ENCODE measurements at regions not wholly inside any gene's neighbourhood (a gene's known extent, or its start where the extent isn't known, plus 50 kb on each side); places are given as distances from the start of the nearest gene placed in this dataset.

DNA sequence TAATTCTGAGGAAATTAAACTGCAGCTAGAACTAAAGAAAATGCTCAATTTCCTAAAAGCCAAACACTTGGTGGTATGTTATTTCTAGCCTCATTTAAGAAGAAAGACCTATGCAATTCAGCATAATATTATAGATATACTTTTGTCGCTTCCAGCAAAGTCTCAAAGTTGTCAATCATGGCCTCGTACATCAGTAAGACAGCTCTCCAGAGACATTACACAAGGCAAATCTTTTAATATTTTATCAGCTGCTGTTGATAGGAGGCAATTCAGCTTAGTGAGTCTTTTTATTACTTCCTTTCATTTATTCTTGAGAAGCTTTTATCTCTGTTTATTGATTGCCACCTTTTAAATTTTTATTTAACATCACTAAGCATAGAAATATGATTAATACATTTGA is 294.3 kb downstream of the FSIP2 start:
- Histone ChIP-seq H4K20me1 (ENCODE audit: insufficient read depth, low read length) (no peaks in the 10 kb centered on the region), H3K9ac (ENCODE audit: low read depth, low read length) (no peak overlapping the region), H3K4me3 (ENCODE audit: low read depth in 1 of 2, low read length in 2 of 2) (no peak overlapping the region), H3K4me1 (ENCODE audit: insufficient read depth, low read length) (no peaks in the 10 kb centered on the region), H3K9me3 (ENCODE audit: insufficient read depth, low read length, severe bottlenecking) (no peaks in the 10 kb centered on the region), H3K36me3 (ENCODE audit: insufficient read depth, low read length) (no peaks in the 10 kb centered on the region), H3K4me2 (ENCODE audit: insufficient read depth, low read length) (no peak overlapping the region), H2AFZ (ENCODE audit: low read depth, low read length) (no peak overlapping the region), H3K27me3 (ENCODE audit: insufficient read depth, low read length, poor library complexity) (no peaks in the 10 kb centered on the region), H3K79me2 (ENCODE audit: insufficient read depth, low read length) (no peaks in the 10 kb centered on the region), H3K27ac (ENCODE audit: low read length) (no peak overlapping the region)
- no peak for TF ChIP-seq EZH2 (IDR thresholded peaks at IDR 0.05; ENCODE audit: borderline replicate concordance, low read depth, low read length, severe bottlenecking)
- TF ChIP-seq, protein P1, sequence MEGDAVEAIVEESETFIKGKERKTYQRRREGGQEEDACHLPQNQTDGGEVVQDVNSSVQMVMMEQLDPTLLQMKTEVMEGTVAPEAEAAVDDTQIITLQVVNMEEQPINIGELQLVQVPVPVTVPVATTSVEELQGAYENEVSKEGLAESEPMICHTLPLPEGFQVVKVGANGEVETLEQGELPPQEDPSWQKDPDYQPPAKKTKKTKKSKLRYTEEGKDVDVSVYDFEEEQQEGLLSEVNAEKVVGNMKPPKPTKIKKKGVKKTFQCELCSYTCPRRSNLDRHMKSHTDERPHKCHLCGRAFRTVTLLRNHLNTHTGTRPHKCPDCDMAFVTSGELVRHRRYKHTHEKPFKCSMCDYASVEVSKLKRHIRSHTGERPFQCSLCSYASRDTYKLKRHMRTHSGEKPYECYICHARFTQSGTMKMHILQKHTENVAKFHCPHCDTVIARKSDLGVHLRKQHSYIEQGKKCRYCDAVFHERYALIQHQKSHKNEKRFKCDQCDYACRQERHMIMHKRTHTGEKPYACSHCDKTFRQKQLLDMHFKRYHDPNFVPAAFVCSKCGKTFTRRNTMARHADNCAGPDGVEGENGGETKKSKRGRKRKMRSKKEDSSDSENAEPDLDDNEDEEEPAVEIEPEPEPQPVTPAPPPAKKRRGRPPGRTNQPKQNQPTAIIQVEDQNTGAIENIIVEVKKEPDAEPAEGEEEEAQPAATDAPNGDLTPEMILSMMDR (IDR thresholded peaks at IDR 0.05; ENCODE audit: borderline replicate concordance, extremely low read depth, low read length, poor library complexity, severe bottlenecking), result no peak
- DNase-seq, result no peak
- no peak for ATAC-seq (ENCODE audit: insufficient read depth, low read depth)

DNA sequence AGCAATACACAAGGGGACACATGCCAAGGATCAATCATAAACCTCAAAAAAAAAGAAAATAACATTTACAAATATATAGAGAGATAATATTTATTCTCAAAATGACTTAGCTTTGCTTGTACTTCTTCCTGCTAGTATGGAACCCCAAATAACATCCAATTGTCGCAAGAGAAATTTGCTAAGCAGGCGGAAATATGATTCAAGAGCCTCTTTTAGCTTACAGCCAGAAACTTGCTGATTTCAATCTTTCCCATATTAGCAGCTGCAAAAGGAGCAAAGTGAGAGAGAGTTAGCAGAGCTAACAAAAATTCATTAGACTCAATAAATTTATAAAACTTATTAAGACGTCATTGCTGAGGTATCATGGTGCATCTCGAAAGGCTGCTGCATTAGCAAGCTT is 294.9 kb downstream of the FSIP2 start:
- H3K9ac ChIP-seq (ENCODE audit: low read depth, low read length), result no peak overlapping the region
- H2AFZ ChIP-seq (ENCODE audit: low read depth, low read length), result no peak overlapping the region
- DNase-seq (no peak), ATAC-seq (ENCODE audit: insufficient read depth, low read depth) (no peak)
- H3K4me1 ChIP-seq (ENCODE audit: insufficient read depth, low read length), result no peaks in the 10 kb centered on the region
- H3K27me3 ChIP-seq (ENCODE audit: insufficient read depth, low read length, poor library complexity), result no peaks in the 10 kb centered on the region
- H3K9me3 ChIP-seq (ENCODE audit: insufficient read depth, low read length, severe bottlenecking), result no peaks in the 10 kb centered on the region
- no peaks in the 10 kb centered on the region for H4K20me1 ChIP-seq (ENCODE audit: insufficient read depth, low read length)
- H3K27ac ChIP-seq (ENCODE audit: low read length), result no peak overlapping the region
- H3K36me3 ChIP-seq (ENCODE audit: insufficient read depth, low read length), result no peaks in the 10 kb centered on the region
- no peaks in the 10 kb centered on the region for H3K79me2 ChIP-seq (ENCODE audit: insufficient read depth, low read length)
- TF ChIP-seq, protein P1 (IDR thresholded peaks at IDR 0.05; ENCODE audit: borderline replicate concordance, extremely low read depth, low read length, poor library complexity, severe bottlenecking), result no peak
- TF ChIP-seq EZH2 (IDR thresholded peaks at IDR 0.05; ENCODE audit: borderline replicate concordance, low read depth, low read length, severe bottlenecking), result no peak
- H3K4me3 ChIP-seq (ENCODE audit: low read depth in 1 of 2, low read length in 2 of 2), result no peak overlapping the region
- no peak overlapping the region for H3K4me2 ChIP-seq (ENCODE audit: insufficient read depth, low read length)

GRCh38 chr2:186036862-186037449 is 298.4 kb downstream of the FSIP2 start:
- Histone ChIP-seq H3K9ac (ENCODE audit: low read depth, low read length) (no peak overlapping the region), H3K79me2 (ENCODE audit: insufficient read depth, low read length) (no peaks in the 10 kb centered on the region), H3K4me3 (ENCODE audit: low read depth in 1 of 2, low read length in 2 of 2) (no peak overlapping the region), H4K20me1 (ENCODE audit: insufficient read depth, low read length) (no peaks in the 10 kb centered on the region), H3K4me2 (ENCODE audit: insufficient read depth, low read length) (no peak overlapping the region), H3K27ac (ENCODE audit: low read length) (no peak overlapping the region), H2AFZ (ENCODE audit: low read depth, low read length) (no peak overlapping the region), H3K36me3 (ENCODE audit: insufficient read depth, low read length) (no peaks in the 10 kb centered on the region), H3K27me3 (ENCODE audit: insufficient read depth, low read length, poor library complexity) (no peaks in the 10 kb centered on the region), H3K9me3 (ENCODE audit: insufficient read depth, low read length, severe bottlenecking) (no peaks in the 10 kb centered on the region), H3K4me1 (ENCODE audit: insufficient read depth, low read length) (no peaks in the 10 kb centered on the region)
- TF ChIP-seq, protein P1 (IDR thresholded peaks at IDR 0.05; ENCODE audit: borderline replicate concordance, extremely low read depth, low read length, poor library complexity, severe bottlenecking), result no peak
- no peak for TF ChIP-seq EZH2 (IDR thresholded peaks at IDR 0.05; ENCODE audit: borderline replicate concordance, low read depth, low read length, severe bottlenecking)
- ATAC-seq (ENCODE audit: insufficient read depth, low read depth), result no peak
- DNase-seq, result no peak

Measured in DND-41 (cell line).